OCI-LY3 (cell line): ENCODE measurements at regions not wholly inside any gene's neighbourhood (a gene's known extent, or its start where the extent isn't known, plus 50 kb on each side); places are given as distances from the start of the nearest gene placed in this dataset.

ENCODE experiments used
- H2AFZ ChIP-seq: fragments of 200-600, 300-600 bp; shearing (Covaris generic); 2 replicates; pipeline ENCODE4 v1.6.0; 2014; ENCODE audit warnings: antibody characterized with exemption, low read depth, low read length
- H3K27ac ChIP-seq: fragments of 200-600, 300-600 bp; sonication (generic); 2 replicates; pipeline ENCODE4 v1.5.1; 2014; ENCODE audit warnings: mild to moderate bottlenecking, low read length, moderate library complexity, mixed read lengths
- H3K27me3 ChIP-seq: fragments of 200-600, 300-600 bp; sonication (generic); 2 replicates; pipeline ENCODE4 v1.6.1; 2014; ENCODE audit warnings: low read depth, low read length, mixed read lengths
- H3K36me3 ChIP-seq: fragments of 200-600, 300-600 bp; sonication (generic); replicated peaks from 2 replicates; pipeline ENCODE3; 2014; ENCODE audit warnings: low read depth, low read length, mixed read lengths
- H3K4me1 ChIP-seq: fragments of 300-600, 200-600 bp; sonication (generic); 2 replicates; pipeline ENCODE4 v1.6.1; 2014; ENCODE audit warnings: low read length, mixed read lengths
- H3K4me2 ChIP-seq: fragments of 200-600, 300-600 bp; sonication (generic); 2 replicates; pipeline ENCODE4 v1.6.1; 2014; ENCODE audit warnings: low read length, mixed read lengths
- H3K4me3 ChIP-seq: fragments of 300-600, 200-600 bp; sonication (generic); 2 replicates; pipeline ENCODE4 v1.5.1; 2014; ENCODE audit warnings: antibody characterized with exemption, mild to moderate bottlenecking, low read length, moderate library complexity
- H3K79me2 ChIP-seq: fragments of 300-600, 200-600 bp; shearing (Covaris generic); 2 replicates; pipeline ENCODE4 v1.6.1; 2014; ENCODE audit warnings: mild to moderate bottlenecking, low read length, mixed read lengths
- H3K9ac ChIP-seq: fragments of 300-600, 200-600 bp; shearing (Covaris generic); 2 replicates; pipeline ENCODE4 v1.6.0; 2014; ENCODE audit warnings: mild to moderate bottlenecking, low read length, moderate library complexity
- H3K9me3 ChIP-seq: fragments of 200-600, 300-600 bp; shearing (Covaris generic); 2 replicates; pipeline ENCODE4 v1.6.1; 2014; ENCODE audit warnings: low read length, mixed read lengths; ENCODE audit not compliant: insufficient read depth
- H4K20me1 ChIP-seq: fragments of 200-600, 300-600 bp; sonication (generic); 2 replicates; pipeline ENCODE4 v1.6.1; 2016; ENCODE audit warnings: low read length, mixed read lengths; ENCODE audit not compliant: insufficient read depth
- EZH2phosphoT487 ChIP-seq: fragments of 200-600 bp; shearing (Covaris generic); IDR thresholded peaks from 2 replicates; pipeline ENCODE4 v1.6.1; 2018; ENCODE audit warnings: antibody characterized with exemption, mixed run types, low read depth
- TF ChIP-seq, protein P1 (sequence below): fragments of 200-600, 300-600 bp; sonication (generic); IDR thresholded peaks from 2 replicates; pipeline ENCODE4 v1.5.1; 2014; ENCODE audit warnings: antibody characterized with exemption, low read length, low read depth

DNA sequence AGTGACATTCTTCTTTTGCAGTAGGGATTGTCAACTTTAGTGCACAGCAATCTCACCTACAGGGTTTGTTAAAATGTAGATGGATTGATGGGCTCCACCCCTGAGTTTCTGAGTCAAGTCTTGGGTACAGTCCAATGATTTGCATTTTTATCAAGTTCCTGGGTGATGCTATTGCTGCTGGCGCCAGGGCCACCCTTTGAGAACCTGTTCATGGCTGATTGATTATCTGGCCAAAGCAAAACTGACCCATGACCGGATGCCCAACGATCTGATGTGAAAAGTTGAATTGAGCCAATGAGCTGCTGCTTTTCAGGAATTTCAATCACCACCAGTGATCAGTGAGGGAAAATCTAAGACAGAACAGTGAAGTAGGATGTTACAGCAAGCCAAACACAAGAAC is 675.3 kb downstream of the TMEM182 start:
- Histone ChIP-seq H3K9me3 (no peaks in the 10 kb centered on the region), H3K4me1 (peaks cover 27% of the 10 kb centered on the region), H3K4me2 (no peak overlapping the region), H3K27me3 (no peaks in the 10 kb centered on the region), H3K79me2 (no peaks in the 10 kb centered on the region), H4K20me1 (no peaks in the 10 kb centered on the region), H3K4me3 (no peak overlapping the region), H3K36me3 (no peaks in the 10 kb centered on the region), H3K9ac (no peak overlapping the region), H2AFZ (no peak overlapping the region), H3K27ac (no peak overlapping the region)
- TF ChIP-seq, protein P1, sequence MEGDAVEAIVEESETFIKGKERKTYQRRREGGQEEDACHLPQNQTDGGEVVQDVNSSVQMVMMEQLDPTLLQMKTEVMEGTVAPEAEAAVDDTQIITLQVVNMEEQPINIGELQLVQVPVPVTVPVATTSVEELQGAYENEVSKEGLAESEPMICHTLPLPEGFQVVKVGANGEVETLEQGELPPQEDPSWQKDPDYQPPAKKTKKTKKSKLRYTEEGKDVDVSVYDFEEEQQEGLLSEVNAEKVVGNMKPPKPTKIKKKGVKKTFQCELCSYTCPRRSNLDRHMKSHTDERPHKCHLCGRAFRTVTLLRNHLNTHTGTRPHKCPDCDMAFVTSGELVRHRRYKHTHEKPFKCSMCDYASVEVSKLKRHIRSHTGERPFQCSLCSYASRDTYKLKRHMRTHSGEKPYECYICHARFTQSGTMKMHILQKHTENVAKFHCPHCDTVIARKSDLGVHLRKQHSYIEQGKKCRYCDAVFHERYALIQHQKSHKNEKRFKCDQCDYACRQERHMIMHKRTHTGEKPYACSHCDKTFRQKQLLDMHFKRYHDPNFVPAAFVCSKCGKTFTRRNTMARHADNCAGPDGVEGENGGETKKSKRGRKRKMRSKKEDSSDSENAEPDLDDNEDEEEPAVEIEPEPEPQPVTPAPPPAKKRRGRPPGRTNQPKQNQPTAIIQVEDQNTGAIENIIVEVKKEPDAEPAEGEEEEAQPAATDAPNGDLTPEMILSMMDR, result no peak
- no peak for TF ChIP-seq EZH2phosphoT487

- H4K20me1 ChIP-seq, result no peaks in the 10 kb centered on the region
- no peaks in the 10 kb centered on the region for H3K36me3 ChIP-seq
- no peaks in the 10 kb centered on the region for H3K27me3 ChIP-seq
- no peak overlapping the region for H3K27ac ChIP-seq
- H3K79me2 ChIP-seq, result no peaks in the 10 kb centered on the region
- H3K4me3 ChIP-seq, result no peak overlapping the region
- H3K4me1 ChIP-seq, result no peaks in the 10 kb centered on the region
- no peak overlapping the region for H2AFZ ChIP-seq
- H3K9ac ChIP-seq, result no peak overlapping the region
- TF ChIP-seq, protein P1, result no peak
- no peak for TF ChIP-seq EZH2phosphoT487
- H3K9me3 ChIP-seq, result no peaks in the 10 kb centered on the region
- no peak overlapping the region for H3K4me2 ChIP-seq
Observed at GRCh38 chr2:103445347-103445746, 683.5 kb downstream of the TMEM182 start.

DNA sequence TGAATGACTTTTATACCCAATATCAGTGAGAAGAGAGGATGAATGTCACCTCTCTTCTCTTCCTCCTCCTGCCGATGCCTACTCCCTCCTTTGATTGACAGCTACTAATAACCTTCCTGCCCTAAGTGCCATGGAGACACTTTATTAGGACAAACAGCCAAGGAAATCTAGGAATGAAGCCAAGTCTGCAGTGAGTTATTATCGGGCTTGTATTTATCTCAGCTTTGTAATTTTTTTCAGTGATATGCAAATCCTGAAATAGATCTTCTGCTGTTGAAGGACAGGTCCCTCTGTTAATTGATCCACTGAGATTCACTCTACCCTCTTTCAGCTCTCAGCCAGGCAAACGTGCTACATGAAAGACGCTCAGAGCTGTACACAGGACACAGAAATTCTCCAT is 686.7 kb downstream of the TMEM182 start:
- H3K27ac ChIP-seq, result no peak overlapping the region
- H3K4me3 ChIP-seq, result no peak overlapping the region
- H3K4me2 ChIP-seq, result no peak overlapping the region
- H4K20me1 ChIP-seq, result no peaks in the 10 kb centered on the region
- H2AFZ ChIP-seq, result no peak overlapping the region
- H3K36me3 ChIP-seq, result no peaks in the 10 kb centered on the region
- no peaks in the 10 kb centered on the region for H3K9me3 ChIP-seq
- H3K27me3 ChIP-seq, result no peaks in the 10 kb centered on the region
- TF ChIP-seq, protein P1, result no peak
- no peak for TF ChIP-seq EZH2phosphoT487
- H3K4me1 ChIP-seq, result no peaks in the 10 kb centered on the region
- no peak overlapping the region for H3K9ac ChIP-seq
- H3K79me2 ChIP-seq, result no peaks in the 10 kb centered on the region

- H3K36me3 ChIP-seq, result no peaks in the 10 kb centered on the region
- H4K20me1 ChIP-seq, result no peaks in the 10 kb centered on the region
- no peak overlapping the region for H3K4me2 ChIP-seq
- H3K27ac ChIP-seq, result no peak overlapping the region
- no peaks in the 10 kb centered on the region for H3K79me2 ChIP-seq
- H3K4me1 ChIP-seq, result no peaks in the 10 kb centered on the region
- H3K4me3 ChIP-seq, result no peak overlapping the region
- H3K9ac ChIP-seq, result no peak overlapping the region
- no peaks in the 10 kb centered on the region for H3K27me3 ChIP-seq
- TF ChIP-seq, protein P1, result no peak
- TF ChIP-seq EZH2phosphoT487, result no peak
- no peaks in the 10 kb centered on the region for H3K9me3 ChIP-seq
- no peak overlapping the region for H2AFZ ChIP-seq
Observed at GRCh38 chr2:103451283-103451682, 689.5 kb downstream of the TMEM182 start.
